Dermis blood vessel endothelial cell (primary cell): ENCODE measurements at regions not wholly inside any gene's neighbourhood (a gene's known extent, or its start where the extent isn't known, plus 50 kb on each side); places are given as distances from the start of the nearest gene placed in this dataset.
"Not testable (repeated sequence)": the region's sequence is repeated elsewhere in the genome, so short reads cannot be mapped to it uniquely, and the experiment has no call there.

ENCODE experiments used
- DNase-seq: peaks from one replicate; pipeline ENCODE4 v3.0.0; 2010

DNA sequence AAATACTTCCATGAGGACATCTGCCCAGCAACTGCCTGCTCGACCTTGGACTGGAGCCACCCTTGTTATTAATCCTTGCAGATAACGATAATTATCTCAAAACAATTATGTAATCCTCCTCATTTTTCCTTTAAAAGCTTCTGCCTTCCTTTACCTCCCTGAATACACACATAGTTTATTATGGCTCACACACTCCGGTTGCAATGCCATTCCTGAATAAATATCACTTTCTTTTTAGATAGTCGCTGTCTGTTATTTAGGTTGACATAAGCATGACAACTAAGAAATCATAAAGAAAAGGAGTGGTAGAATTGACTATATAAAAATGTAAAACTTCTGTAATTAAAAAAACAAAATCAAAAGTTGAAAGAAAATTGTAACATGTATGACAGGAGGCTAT, 64.8 kb downstream of the B4GALT7 start:
- not testable (repeated sequence) for DNase-seq

DNA sequence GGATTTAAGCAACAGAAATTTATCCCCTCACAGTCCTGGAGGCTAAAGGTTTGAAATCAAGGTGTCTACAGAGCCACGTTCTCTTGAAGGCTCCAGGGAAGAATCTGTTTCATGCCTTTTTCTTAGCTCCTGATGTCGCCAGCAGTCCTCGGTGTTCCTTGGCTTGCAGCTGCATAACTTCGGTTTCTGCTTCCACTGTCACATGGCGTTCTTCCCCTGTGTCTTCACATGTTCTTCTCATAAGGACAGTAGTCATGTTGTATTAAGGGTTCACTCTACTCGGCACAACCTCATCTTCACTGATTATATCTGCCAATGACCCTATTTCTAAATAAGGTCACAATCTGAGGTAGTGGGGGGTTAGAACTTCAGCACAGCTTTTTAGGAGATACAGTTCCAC, 65.2 kb downstream of the B4GALT7 start:
- not testable (repeated sequence) for DNase-seq

GRCh38 chr5:177665960-177666359, 66.0 kb downstream of the B4GALT7 start:
- DNase-seq = not testable (repeated sequence)

DNA sequence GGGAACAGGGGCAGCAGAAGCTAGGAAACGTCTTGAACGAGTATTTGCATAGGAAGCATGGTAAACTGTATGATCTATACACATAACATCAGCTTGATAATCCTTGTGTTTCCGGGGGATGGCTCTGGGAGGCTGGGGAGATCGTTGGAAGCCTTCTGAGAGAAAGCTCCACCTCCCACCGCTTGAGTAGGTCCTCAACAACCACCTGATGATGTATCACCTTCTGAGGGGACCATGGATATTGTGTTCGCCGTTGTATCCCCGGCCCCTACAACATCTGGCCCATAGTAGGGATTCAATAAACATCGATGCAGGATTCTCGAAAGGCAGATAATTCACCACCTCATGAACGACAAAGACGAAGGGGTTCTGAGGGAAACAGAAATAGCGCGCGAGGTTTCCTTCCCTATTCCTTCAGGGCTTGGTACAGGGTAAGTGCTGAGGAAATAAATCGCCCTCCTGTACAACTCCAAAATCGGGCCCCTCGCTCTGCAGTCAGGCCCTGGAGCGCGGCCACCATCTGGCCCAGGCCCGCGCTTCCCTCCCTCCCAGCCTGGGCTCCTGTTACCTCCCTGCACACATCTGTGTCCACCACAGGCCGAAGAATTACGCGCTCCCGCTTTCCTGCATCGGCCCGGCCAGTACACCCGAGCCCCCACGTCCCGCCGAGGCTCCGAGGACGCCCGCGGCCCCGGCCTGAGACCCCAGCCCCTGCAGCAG, 71.3 kb downstream of the B4GALT7 start:
- not testable (repeated sequence) for DNase-seq

- peak; percentile 31 for DNase-seq
Measured at GRCh38 chr5:177671755-177672690, 72.1 kb downstream of the B4GALT7 start.
